SK-N-SH treated with all-trans-retinoic acid at 6 μM for 48 hours (cell line): ENCODE measurements at regions not wholly inside any gene's neighbourhood (a gene's known extent, or its start where the extent isn't known, plus 50 kb on each side); places are given as distances from the start of the nearest gene placed in this dataset.

Source experiments
- ARNTL ChIP-seq: fragments of 450-650 bp; formaldehyde crosslinking; IDR thresholded peaks from 2 replicates; pipeline ENCODE4 v1.5.0; 2020; ENCODE audit warnings: low read depth, mild to moderate bottlenecking, moderate library complexity, borderline replicate concordance
- CSDC2 ChIP-seq: fragments of 250-450 bp; sonication (Bioruptor Pico); IDR thresholded peaks from 2 replicates; pipeline ENCODE4 v1.5.0; 2020; ENCODE audit warnings: mild to moderate bottlenecking, moderate library complexity
- CSRNP3 ChIP-seq: fragments of 250-450 bp; sonication (Bioruptor Pico); IDR thresholded peaks from 2 replicates; pipeline ENCODE4 v1.5.1; 2021; ENCODE audit warnings: mild to moderate bottlenecking, moderate library complexity
- ESRRG ChIP-seq: fragments of 250-450 bp; sonication (Bioruptor Pico); IDR thresholded peaks from 2 replicates; pipeline ENCODE4 v1.6.1; 2021; ENCODE audit warnings: mild to moderate bottlenecking
- GLIS3 ChIP-seq: fragments of 250-450 bp; sonication (Bioruptor Pico); IDR thresholded peaks from 2 replicates; pipeline ENCODE4 v1.5.0; 2020; ENCODE audit warnings: mild to moderate bottlenecking, moderate library complexity
- ISL1 ChIP-seq: fragments of 250-450 bp; sonication (Bioruptor Pico); IDR thresholded peaks from 2 replicates; pipeline ENCODE4 v2.1.2; 2022; ENCODE audit warnings: mild to moderate bottlenecking, moderate library complexity
- OSR1 ChIP-seq: fragments of 250-450 bp; sonication (Bioruptor Pico); IDR thresholded peaks from 2 replicates; pipeline ENCODE4 v1.8.0; 2022; ENCODE audit warnings: moderate library complexity, mild to moderate bottlenecking, inconsistent platforms
- PATZ1 ChIP-seq: fragments of 250-450 bp; sonication (Bioruptor Pico); IDR thresholded peaks from 2 replicates; pipeline ENCODE4 v1.8.0; 2020; ENCODE audit warnings: mild to moderate bottlenecking, moderate library complexity, borderline replicate concordance
- PPARA ChIP-seq: fragments of 250-450 bp; sonication (Bioruptor Pico); IDR thresholded peaks from 2 replicates; pipeline ENCODE4 v1.5.0; 2020; ENCODE audit warnings: mild to moderate bottlenecking, borderline replicate concordance
- RARB ChIP-seq: fragments of 250-450 bp; sonication (Bioruptor Pico); IDR thresholded peaks from 2 replicates; pipeline ENCODE4 v1.8.0; 2021; ENCODE audit warnings: mild to moderate bottlenecking, moderate library complexity
- SNAI2 ChIP-seq: fragments of 250-450 bp; sonication (Bioruptor Pico); IDR thresholded peaks from 2 replicates; pipeline ENCODE4 v1.5.0; 2020; ENCODE audit warnings: mild to moderate bottlenecking, moderate library complexity
- ZC3H10 ChIP-seq: fragments of 250-450 bp; sonication (Bioruptor Pico); IDR thresholded peaks from 2 replicates; pipeline ENCODE4 v1.5.1; 2021; ENCODE audit warnings: mild to moderate bottlenecking, moderate library complexity
- ZFP30 ChIP-seq: fragments of 450-650 bp; formaldehyde crosslinking; IDR thresholded peaks from 2 replicates; pipeline ENCODE4 v1.5.0; 2022; ENCODE audit warnings: mild to moderate bottlenecking, moderate library complexity
- ZNF565 ChIP-seq: fragments of 450-650 bp; formaldehyde crosslinking; conservative IDR thresholded peaks from 2 replicates; pipeline ENCODE4 v1.5.0; 2020; ENCODE audit warnings: low read depth, mild to moderate bottlenecking, moderate library complexity

GRCh38 chr13:19264711-19265110 lies 83.1 kb upstream of the TUBA3C start:
- TF ChIP-seq CSDC2 = no peak
- TF ChIP-seq PATZ1 = no peak
- TF ChIP-seq SNAI2 (CRISPR knock-in tag) = no peak
- TF ChIP-seq GLIS3 (CRISPR knock-in tag) = no peak
- TF ChIP-seq ZC3H10 = no peak
- TF ChIP-seq PPARA (CRISPR knock-in tag) = no peak
- TF ChIP-seq ARNTL (CRISPR knock-in tag) = no peak
- TF ChIP-seq ZNF565 (CRISPR knock-in tag) = no peak
- TF ChIP-seq OSR1 = no peak
- no peak for TF ChIP-seq ZFP30 (CRISPR knock-in tag)
- TF ChIP-seq RARB (CRISPR knock-in tag) = no peak
- TF ChIP-seq ESRRG (CRISPR knock-in tag) = no peak
- TF ChIP-seq CSRNP3 (CRISPR knock-in tag) = no peak
- TF ChIP-seq ISL1 = no peak
